Erythroblast (primary cell): ENCODE measurements at regions not wholly inside any gene's neighbourhood (a gene's known extent, or its start where the extent isn't known, plus 50 kb on each side); places are given as distances from the start of the nearest gene placed in this dataset.

ENCODE experiments used
- GATA1 ChIP-seq: IDR thresholded peaks from 2 replicates; pipeline ENCODE4 v1.6.1; 2011; ENCODE audit warnings: low read depth, mild to moderate bottlenecking, control low read depth, low read length, moderate library complexity
- POLR2A ChIP-seq: IDR thresholded peaks from 2 replicates; pipeline ENCODE4 v1.6.1; 2011; ENCODE audit warnings: mild to moderate bottlenecking, low read length

- TF ChIP-seq POLR2A, result no peak
- no peak for TF ChIP-seq GATA1
Measured at GRCh38 chr3:177832880-177833279, 635.6 kb upstream of the TBL1XR1 start.
